Left colon (tissue), 2 donors: ENCODE measurements at regions not wholly inside any gene's neighbourhood (a gene's known extent, or its start where the extent isn't known, plus 50 kb on each side); places are given as distances from the start of the nearest gene placed in this dataset.

Source experiments
- ATAC-seq: fragments of 200-7000 bp; cut with Tn5 transposase; one replicate; pipeline ENCODE4 v1.9.1; 2020; ENCODE audit warnings: mild to moderate bottlenecking, moderate library complexity
- DNase-seq, 2 donors: peaks; one replicate each; pipeline ENCODE4 v3.0.0-alpha.2; 2020
- intact Hi-C, 2 donors: fragments of 100-400 bp; cut with DNase I in 1 of 2; cut with micrococcal nuclease in 1 of 2; formaldehyde crosslinking; loops; one replicate each; pipeline versions ENCODE4 v1.11.2 to v1.14.0; 2022; cut with DNase I, micrococcal nuclease
- donor health status: DM: no; HTN: no; CAD: no.
- donor health status: DM: yes; HTN: yes; CAD: no.

DNA sequence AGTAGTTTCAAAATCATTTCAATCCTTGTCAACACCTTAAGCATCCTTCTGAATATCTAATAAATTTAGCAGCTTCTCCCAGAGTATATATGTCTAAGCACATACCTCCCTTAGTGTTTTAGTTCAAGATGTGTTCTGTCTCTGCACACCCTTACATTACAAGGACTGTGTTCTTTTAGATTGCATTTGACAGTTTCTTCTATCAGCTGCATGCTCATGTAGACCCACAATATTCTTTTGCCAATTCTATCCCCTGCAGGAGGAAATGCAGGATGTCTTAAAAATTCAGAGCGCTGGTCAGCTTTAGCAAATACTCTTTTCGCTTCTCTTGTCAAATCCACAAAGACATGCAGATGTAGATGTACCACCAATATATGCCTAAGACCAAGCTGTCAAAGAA, 145.8 kb upstream of the SLC30A5 start:
- ATAC-seq (no peak), DNase-seq (no peak)
- intact Hi-C loops: no loop called here

- ATAC-seq: no peak
- intact Hi-C loops: no loop called here
- no peak for DNase-seq
Measured at GRCh38 chr5:68949256-68949655, 144.6 kb upstream of the SLC30A5 start.

DNA sequence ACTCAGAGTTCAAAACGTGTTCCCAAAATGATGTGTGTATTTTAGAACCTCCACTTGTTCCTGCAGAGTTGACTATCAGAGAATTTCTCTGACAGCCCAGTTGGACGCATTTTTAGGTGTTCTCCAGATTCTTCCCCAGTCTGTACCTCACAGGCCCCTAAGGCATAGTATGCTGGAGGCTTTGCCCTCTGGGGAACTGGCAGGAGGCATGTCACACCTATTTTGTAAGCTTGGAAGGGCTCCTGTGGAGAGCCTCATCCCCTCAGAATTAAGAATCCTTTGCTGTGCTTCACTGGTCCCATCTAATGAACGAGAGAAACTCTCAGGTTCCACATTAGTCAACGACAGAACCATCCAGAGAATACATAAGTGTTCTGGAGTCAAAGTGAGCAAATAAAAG, 144.1 kb upstream of the SLC30A5 start:
- ATAC-seq: no peak
- DNase-seq: no peak
- intact Hi-C loops: no loop called here

- ATAC-seq: no peak
Measured at GRCh38 chr5:68950125-68950524, 143.7 kb upstream of the SLC30A5 start.

DNA sequence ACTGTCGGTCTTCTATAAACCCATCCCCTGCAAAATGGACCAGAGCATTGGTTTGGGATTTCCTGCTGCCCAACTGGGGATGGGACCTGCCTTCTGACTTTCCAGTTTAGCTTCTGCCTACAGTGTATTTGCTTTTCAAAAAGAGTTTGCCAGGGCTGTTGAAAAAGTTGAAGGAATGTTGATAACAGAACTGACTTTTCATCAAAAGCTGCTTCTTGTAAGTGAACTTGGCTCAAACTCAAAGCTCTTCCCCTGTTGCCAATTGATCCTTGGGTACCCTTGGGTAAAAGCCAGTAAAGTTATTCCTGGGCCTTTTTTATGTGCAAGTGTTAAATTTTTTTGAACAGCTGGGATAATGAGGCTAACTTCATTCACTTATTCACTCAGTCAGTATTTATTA, 142.9 kb upstream of the SLC30A5 start:
- no peak for ATAC-seq
- no peak for DNase-seq
- intact Hi-C loops: no loop called here

More at GRCh38 chr5:68950125-68950524, 143.7 kb upstream of the SLC30A5 start:
- no peak for DNase-seq
- intact Hi-C loops: no loop called here

DNA sequence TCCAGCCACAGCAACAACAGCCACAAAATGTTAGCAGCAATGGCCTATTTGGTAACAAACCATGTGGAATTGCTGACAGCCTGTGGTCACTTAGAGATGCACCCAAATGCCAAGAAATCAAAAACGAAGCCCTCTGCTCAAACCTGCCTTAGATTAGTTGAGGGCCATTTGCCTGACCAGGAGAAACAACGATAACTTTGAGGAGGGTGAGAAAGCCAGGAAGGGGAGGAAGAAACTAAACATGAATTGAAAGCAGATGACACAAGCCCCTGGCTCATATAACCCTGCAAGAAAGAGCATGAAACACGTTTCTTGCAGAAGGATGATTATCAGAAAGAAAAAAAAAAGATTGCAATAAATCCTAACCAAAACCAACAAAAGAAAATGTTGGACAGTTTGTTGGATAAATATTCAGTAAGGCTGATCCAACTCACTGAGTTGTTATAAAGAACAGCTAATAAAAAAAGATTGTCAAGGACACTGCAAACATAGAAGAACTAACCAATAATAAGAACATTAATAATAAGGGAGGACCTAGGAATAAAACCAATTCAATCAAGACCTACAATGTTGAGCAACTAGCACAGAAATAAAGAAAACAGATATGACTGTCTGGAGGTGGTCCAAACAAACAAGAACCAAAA, 140.5 kb upstream of the SLC30A5 start:
- no peak for ATAC-seq
- intact Hi-C loops: no loop called here
- no peak for DNase-seq

GRCh38 chr5:68953875-68954617, 139.8 kb upstream of the SLC30A5 start:
- DNase-seq: no peak
- intact Hi-C loops: no loop called here

DNA sequence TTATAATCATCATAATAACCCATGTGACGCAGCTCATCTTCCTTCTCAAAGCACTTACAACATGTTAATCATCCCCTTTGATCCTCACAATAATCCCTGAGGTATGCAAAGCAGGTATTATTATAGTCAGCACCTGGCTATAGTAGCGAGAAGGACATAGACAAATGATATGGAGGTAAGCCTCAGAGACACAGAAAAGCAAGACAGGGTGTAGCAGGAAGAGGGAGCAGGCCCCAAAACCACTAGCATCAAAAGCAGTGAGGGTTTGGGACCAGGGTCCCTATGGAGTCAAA, 139.2 kb upstream of the SLC30A5 start:
- intact Hi-C loops: no loop called here
- DNase-seq: no peak
- ATAC-seq: no peak

More at GRCh38 chr5:68953875-68954617, 139.8 kb upstream of the SLC30A5 start:
- no peak for ATAC-seq

GRCh38 chr5:68957591-68957990, 136.2 kb upstream of the SLC30A5 start:
- no peak for ATAC-seq
- intact Hi-C loops: no loop called here
- no peak for DNase-seq

DNA sequence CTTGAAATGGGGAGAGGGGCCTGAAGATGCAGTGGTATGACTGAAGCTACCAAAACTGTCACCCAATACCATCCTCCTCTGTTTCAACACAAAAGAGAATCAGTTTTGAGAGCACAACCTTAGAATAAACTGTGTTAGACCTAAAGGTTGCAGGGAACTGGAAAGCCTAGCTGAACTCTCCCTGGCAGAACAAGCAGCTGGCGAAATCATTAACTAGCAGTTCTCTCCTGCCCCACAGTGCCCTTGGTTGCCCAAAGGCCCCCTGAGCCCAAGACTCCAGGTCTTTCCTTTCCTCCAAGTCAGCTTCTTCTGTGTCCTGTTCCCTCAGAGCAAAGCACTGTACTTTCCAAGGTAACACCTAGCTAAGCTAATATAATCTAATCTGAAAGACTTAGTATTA, 135.4 kb upstream of the SLC30A5 start:
- no peak for DNase-seq
- intact Hi-C loops: no loop called here
- no peak for ATAC-seq

DNA sequence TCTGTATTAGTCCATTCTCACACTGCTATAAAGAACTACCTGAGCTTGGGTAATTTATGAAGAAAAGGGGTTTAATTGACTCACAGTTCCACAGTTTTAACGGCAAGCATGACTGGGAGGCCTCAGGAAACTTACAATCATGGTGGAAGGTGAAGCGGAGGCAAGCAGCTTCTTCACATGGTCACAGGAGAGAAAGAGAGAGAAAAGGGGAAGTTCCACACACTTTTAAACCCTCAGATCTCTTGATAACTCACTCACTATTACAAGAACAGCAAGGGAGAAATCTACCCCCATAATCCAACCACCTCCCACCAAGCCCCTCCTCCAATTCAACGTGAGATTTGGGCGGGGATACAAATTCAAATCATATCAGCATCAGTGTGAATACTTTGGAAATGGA, 133.4 kb upstream of the SLC30A5 start:
- intact Hi-C loops: loop anchor here in 1 of 2 donors (10.0 kb wide), 1 partner anchor 666 kb away; no protein-coding TSS in a partner anchor
- ATAC-seq (no peak), DNase-seq (no peak)

DNA sequence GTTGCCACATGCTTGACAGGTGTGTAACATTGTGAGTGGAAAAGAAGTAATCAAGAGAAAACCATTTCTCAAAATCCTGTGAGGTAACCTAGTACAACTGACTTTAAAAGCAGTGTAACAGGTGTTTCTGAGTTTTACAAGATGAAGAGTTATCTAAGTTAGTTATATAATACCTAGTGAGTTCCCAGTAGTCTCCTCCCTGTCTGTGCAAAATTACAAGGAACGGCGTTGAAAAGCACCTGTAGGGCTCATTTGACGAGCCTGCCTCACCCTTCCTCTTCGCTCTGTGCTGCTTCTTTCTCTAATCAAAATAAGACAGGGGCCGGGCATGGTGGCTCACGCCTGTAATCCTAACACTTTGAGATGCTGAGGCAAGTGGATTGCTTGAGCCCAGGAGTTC, 132.9 kb upstream of the SLC30A5 start:
- intact Hi-C loops: loop anchor here in 1 of 2 donors (10.0 kb wide), 1 partner anchor 666 kb away; no protein-coding TSS in a partner anchor
- peak; percentile 78 for ATAC-seq
- peak in 1 of 2 donors; percentile 9 for DNase-seq

DNA sequence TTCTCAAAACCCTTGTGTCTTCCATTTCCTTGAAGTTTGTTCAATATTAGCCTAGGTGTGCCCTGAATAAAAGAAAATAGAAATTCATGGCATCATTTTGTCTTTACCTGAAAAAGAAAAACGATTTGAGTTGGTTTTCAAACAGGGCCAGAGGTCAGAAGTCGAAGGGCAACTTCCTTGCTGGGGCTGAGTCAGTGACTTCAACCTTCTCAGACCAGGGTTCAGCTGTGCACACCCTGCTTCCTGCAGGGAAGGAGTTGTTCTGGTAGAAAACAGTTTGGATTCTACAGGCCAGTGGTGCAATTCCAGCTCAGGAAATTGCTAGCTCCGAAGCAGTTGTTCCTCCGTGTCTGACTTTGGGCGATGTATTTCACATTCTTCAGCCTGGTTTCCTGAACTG, 132.1 kb upstream of the SLC30A5 start:
- peak; percentile 69 for ATAC-seq
- DNase-seq: no peak
- intact Hi-C loops: loop anchor here in 1 of 2 donors (10.0 kb wide), 1 partner anchor 667 kb away; no protein-coding TSS in a partner anchor

DNA sequence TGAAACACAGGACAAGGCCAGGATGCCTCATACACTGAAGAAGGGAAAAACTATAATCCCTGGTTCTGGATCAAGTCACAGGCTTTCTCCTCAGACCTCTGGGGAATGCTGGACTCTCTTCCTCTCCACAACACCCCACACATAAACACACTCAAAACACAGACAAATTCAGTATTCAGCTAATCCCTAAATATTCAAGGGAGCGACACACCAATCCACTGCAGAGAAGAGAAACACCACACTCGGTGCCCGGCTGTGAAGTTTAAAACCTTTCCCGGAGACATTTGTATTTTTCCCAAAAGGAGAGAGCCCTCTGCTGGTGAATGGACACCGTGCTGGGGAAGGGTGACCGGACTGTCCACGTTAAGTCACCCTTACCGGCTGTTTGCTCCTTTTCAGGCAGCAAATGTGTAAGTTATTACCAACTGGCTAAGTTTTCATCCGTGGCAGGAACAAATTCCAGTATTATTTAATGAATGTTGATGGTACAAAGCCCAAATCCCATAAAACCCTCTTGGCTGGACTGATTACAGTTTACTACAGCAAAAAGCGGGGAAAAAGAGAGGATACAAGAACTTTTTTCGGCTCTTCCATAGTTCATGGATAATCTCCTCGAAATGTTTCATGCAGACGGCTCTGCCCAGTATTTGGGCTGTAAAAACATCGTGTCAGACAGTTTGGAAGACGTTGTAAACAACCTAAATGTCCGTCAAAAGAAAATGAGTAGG, 130.9 kb upstream of the SLC30A5 start:
- ATAC-seq (peak; percentile 83), DNase-seq (peak; percentile 48 to 68)
- intact Hi-C loops: loop anchor here in 1 of 2 donors (10.0 kb wide), 1 partner anchor 668 kb away; no protein-coding TSS in a partner anchor

- intact Hi-C loops: loop anchor here in 1 of 2 donors (10.0 kb wide), 1 partner anchor 670 kb away; no protein-coding TSS in a partner anchor
Measured at GRCh38 chr5:68964679-68965078, 129.1 kb upstream of the SLC30A5 start.

DNA sequence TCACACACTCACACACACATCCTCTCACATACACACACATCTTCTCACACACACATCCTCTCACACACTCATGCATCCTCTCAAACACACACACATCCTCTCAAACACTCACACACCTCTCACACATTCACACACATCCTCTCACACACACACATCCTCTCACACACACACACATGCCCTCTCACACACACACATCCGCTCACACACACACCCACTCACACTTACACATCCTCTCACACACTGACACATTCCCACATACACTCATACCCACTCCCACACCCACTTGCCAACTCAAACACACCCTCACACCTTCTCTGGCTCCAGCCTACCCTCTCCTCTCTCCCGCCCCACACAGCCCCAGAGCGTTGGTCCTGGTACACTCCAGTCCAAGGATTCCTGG, 127.9 kb upstream of the SLC30A5 start:
- no peak for DNase-seq
- no peak for ATAC-seq
- intact Hi-C loops: loop anchor here in 1 of 2 donors (10.0 kb wide), 1 partner anchor 671 kb away; no protein-coding TSS in a partner anchor

More at GRCh38 chr5:68964679-68965078, 129.1 kb upstream of the SLC30A5 start:
- DNase-seq (no peak), ATAC-seq (no peak)

DNA sequence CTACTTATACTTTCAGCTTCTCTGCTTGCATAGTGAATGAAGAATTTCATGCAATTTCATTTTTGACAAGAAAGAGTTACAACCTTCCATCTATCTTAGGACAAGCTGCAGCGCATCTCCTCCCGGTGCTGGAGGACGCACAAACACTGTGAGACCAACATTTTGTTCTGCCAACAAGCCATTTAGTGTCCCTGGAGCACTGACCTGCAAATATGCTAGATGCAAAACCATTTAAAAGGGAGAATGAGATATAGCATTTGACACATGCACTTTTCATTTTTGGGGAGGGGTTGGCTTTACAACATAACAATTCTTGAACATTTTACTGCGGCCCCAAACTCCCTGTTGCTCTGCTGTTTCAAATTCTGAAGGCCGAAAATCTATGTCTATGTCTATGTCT, 127.2 kb upstream of the SLC30A5 start:
- no peak for ATAC-seq
- DNase-seq: no peak
- intact Hi-C loops: loop anchor here in 1 of 2 donors (10.0 kb wide), 1 partner anchor 672 kb away; no protein-coding TSS in a partner anchor

- intact Hi-C loops: loop anchor here in 1 of 2 donors (10.0 kb wide), 1 partner anchor 674 kb away; no protein-coding TSS in a partner anchor
- ATAC-seq: no peak
- no peak for DNase-seq
Measured at GRCh38 chr5:68968429-68968828, 125.4 kb upstream of the SLC30A5 start.

GRCh38 chr5:68970617-68971016, 123.2 kb upstream of the SLC30A5 start:
- DNase-seq (no peak), ATAC-seq (no peak)
- intact Hi-C loops: no loop called here
